HG03135 (cell line): ENCODE measurements at regions not wholly inside any gene's neighbourhood (a gene's known extent, or its start where the extent isn't known, plus 50 kb on each side); places are given as distances from the start of the nearest gene placed in this dataset.

Experiments used
- ATAC-seq: cut with Tn5 transposase; IDR thresholded peaks from one replicate; pipeline ENCODE4 v1.9.1; 2021; ENCODE audit warnings: mild to moderate bottlenecking, moderate library complexity; ENCODE audit not compliant: unreplicated experiment

- no peak for ATAC-seq
These were observed 50.8 kb upstream of the GADL1 start for GRCh38 chr3:30945291-30945690.

GRCh38 chr3:30948426-30948825 lies 54.0 kb upstream of the GADL1 start:
- ATAC-seq = no peak

- no peak for ATAC-seq
These were observed 57.4 kb upstream of the GADL1 start for GRCh38 chr3:30951826-30952225.

- ATAC-seq = no peak
These were observed 58.3 kb upstream of the GADL1 start for GRCh38 chr3:30952786-30953185.

GRCh38 chr3:30954426-30954825 lies 60.0 kb upstream of the GADL1 start:
- ATAC-seq = no peak

GRCh38 chr3:30962084-30962483 lies 67.6 kb upstream of the GADL1 start:
- ATAC-seq = no peak

GRCh38 chr3:30962493-30962892 lies 68.0 kb upstream of the GADL1 start:
- no peak for ATAC-seq

GRCh38 chr3:30963223-30963722 lies 68.8 kb upstream of the GADL1 start:
- ATAC-seq = no peak

- peak; percentile 97 for ATAC-seq
These were observed 70.2 kb upstream of the GADL1 start for GRCh38 chr3:30964612-30965011.

GRCh38 chr3:30966896-30967295 lies 72.4 kb upstream of the GADL1 start:
- no peak for ATAC-seq

- ATAC-seq = no peak
These were observed 75.7 kb upstream of the GADL1 start for GRCh38 chr3:30970183-30970582.

GRCh38 chr3:30972449-30972848 lies 78.0 kb upstream of the GADL1 start:
- ATAC-seq = no peak

- no peak for ATAC-seq
These were observed 79.6 kb upstream of the GADL1 start for GRCh38 chr3:30974071-30974470.

GRCh38 chr3:30977592-30977991 lies 83.1 kb upstream of the GADL1 start:
- ATAC-seq = no peak

GRCh38 chr3:30980993-30981392 lies 86.5 kb upstream of the GADL1 start:
- ATAC-seq = no peak

GRCh38 chr3:30982416-30983075 lies 88.1 kb upstream of the GADL1 start:
- ATAC-seq = no peak

- ATAC-seq = peak; percentile 57
These were observed 90.6 kb upstream of the GADL1 start for GRCh38 chr3:30984855-30985749.

- ATAC-seq = no peak
These were observed 92.1 kb upstream of the GADL1 start for GRCh38 chr3:30986551-30986950.

- no peak for ATAC-seq
These were observed 94.3 kb upstream of the GADL1 start for GRCh38 chr3:30988769-30989168.

GRCh38 chr3:30989276-30990030 lies 95.0 kb upstream of the GADL1 start:
- ATAC-seq = no peak

GRCh38 chr3:30996467-30996866 lies 102.0 kb upstream of the GADL1 start:
- ATAC-seq = no peak
